ENCODE measurements at regions not wholly inside any gene's neighbourhood (a gene's known extent, or its start where the extent isn't known, plus 50 kb on each side); places are given as distances from the start of the nearest gene placed in this dataset.

DNA sequence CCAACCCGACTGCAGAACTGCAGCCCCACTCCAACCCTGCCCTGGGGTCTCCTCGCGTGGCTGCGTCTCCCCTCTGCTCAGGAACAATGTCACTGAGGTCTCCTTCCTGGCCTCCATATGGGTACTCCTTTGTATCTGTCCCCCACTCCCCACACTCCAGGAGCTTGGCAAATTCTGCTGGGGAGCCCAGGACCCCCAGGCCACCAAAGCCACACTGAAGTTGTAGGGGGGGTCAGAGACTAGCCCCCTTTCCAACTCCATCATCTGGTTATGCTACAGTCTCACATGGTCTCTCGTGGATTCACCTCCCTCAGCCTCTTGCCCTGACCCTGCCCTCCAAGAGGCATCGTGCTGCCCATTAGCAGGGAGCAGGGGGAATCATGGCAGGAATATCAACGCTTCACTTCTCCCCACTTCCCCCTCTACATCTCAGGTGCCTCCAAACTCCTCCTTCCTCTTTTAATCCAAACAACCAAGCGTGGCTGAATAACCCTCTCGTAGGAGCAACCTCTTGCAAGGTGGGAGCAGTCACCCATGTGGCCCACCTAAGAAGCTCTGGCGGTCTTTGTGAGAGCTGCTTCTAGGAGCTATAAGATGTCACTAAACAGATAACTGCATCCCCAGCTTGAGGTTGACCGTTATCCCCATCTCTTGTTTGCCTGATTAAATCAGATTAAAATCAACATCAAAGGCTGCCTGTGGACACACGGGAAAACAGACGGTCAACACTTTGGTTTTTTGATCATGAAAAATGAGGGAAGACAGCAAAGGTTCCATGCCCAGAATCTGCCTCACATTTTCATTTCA is 86.4 kb downstream of the MIS18A start:
- TF ChIP-seq, protein P1, sequence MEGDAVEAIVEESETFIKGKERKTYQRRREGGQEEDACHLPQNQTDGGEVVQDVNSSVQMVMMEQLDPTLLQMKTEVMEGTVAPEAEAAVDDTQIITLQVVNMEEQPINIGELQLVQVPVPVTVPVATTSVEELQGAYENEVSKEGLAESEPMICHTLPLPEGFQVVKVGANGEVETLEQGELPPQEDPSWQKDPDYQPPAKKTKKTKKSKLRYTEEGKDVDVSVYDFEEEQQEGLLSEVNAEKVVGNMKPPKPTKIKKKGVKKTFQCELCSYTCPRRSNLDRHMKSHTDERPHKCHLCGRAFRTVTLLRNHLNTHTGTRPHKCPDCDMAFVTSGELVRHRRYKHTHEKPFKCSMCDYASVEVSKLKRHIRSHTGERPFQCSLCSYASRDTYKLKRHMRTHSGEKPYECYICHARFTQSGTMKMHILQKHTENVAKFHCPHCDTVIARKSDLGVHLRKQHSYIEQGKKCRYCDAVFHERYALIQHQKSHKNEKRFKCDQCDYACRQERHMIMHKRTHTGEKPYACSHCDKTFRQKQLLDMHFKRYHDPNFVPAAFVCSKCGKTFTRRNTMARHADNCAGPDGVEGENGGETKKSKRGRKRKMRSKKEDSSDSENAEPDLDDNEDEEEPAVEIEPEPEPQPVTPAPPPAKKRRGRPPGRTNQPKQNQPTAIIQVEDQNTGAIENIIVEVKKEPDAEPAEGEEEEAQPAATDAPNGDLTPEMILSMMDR (IDR thresholded peaks at IDR 0.05; ENCODE audit: insufficient read depth, low read depth, low read length, missing control alignments): no peak
- DNase-seq (ENCODE audit: low read depth): no peak
- no peak overlapping the region for H3K4me3 ChIP-seq (ENCODE audit: low read length)

DNA sequence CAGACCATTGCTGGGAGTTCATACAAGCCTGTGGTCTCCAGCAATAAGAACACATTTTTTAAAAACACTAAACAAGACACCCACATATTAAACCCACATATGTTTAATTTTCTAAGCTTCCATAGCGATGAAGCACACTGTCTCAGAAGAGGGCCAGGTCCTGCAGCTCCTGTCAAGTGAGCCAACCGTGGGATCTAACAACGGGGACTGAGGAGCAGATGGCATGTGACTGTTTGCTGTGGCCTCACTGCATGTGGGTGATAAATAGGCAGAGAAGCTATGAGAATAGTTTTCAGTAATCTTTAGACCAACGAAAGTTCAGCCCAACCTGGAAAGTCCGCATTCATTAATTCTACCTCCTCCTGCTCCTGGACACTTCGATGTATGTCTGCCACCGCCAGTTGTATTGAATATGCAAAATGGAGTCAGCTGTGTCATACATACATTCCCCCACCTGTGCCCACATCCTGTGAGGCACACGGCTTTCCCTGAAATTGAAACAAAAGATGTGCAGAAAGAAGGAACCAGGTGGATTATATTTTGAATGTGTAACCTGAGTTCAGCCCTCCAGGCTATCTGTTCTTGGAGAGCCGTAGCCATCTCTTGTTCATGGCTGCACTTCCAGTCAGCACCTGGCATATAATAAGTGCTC is 88.2 kb downstream of the MIS18A start:
- TF ChIP-seq, protein P1 (IDR thresholded peaks at IDR 0.05; ENCODE audit: insufficient read depth, low read depth, low read length, missing control alignments): no peak
- H3K4me3 ChIP-seq (ENCODE audit: low read length): no peak overlapping the region
- no peak for DNase-seq (ENCODE audit: low read depth)

DNA sequence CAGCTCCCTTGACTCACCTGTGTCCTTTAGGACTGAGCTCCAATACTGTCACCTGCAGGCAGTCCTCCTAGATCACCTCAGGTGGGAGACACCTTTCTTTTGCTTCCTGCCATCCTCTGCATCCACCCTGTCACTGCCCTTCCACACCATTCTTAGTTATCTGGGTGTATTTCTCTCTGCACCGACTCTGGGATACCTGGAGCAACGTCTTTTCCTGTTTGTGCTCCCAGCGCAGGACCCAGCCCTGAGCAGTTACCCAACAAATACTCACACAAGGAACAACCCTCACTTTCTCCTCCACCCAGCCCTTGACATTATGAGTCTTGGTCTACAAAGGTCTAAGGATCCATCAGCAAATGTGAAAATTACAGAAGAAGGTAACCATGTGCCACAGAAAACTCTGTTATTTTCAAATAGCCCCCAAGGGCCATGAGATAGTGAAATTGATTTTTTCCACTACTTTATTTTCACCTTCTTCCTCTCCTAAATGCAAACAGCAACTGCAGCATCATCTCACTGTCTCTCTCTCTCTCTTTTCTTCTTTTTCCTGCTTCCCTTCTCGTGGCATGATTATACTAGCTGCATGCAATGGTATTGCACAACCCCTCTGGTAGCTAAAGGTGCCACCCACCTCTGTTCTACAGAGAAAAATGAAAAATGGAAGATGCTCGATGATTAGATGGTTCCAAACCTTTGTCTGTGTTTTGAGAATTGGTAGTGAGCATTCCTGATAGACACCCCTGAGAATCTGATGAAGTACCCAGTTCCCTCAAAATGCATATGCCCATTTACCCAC is 89.0 kb downstream of the MIS18A start:
- TF ChIP-seq, protein P1 (IDR thresholded peaks at IDR 0.05; ENCODE audit: insufficient read depth, low read depth, low read length, missing control alignments): no peak
- no peak overlapping the region for H3K4me3 ChIP-seq (ENCODE audit: low read length)
- DNase-seq (ENCODE audit: low read depth): no peak

DNA sequence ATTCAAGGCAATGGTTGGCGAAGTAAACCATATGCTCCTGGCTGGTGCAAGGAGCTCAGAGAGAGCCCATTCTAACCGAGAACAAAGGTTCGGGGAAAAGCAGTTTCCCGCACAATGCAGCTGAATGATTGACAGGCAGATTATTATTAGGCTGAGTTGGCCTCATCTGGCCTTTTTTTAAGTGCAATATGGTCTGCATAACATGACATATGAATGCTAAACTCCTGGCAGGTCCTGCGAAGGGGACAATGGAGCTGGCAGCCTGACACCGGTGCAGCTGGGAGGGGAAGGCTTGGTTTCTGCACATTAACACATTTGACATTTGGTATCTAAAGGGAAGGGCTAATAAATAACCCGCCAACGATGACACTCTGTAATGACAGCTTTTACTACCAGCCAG is 92.0 kb downstream of the MIS18A start:
- TF ChIP-seq, protein P1 (IDR thresholded peaks at IDR 0.05; ENCODE audit: insufficient read depth, low read depth, low read length, missing control alignments): no peak
- DNase-seq (ENCODE audit: low read depth): no peak
- no peak overlapping the region for H3K4me3 ChIP-seq (ENCODE audit: low read length)

DNA sequence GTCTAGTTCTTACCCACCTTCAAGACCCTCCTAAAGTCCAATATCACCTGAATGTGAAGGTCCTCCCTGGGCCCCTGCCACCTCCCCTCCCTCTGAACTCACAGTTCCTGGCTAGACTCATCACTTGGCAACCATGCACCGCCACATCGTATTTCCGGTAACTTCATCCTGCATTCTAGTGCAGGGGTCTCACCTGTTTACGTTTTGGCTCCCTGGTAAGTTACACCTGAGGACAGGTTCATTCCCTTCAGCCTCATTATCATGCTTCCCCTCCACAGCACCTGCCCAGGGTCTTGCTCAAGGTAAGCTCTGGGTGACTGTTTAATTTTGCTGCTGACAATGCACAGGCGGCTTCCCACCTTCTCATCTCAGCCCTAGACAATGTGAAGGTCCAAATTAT is 93.1 kb downstream of the MIS18A start:
- no peak overlapping the region for H3K4me3 ChIP-seq (ENCODE audit: low read length)
- no peak for DNase-seq (ENCODE audit: low read depth)
- TF ChIP-seq, protein P1 (IDR thresholded peaks at IDR 0.05; ENCODE audit: insufficient read depth, low read depth, low read length, missing control alignments): no peak

DNA sequence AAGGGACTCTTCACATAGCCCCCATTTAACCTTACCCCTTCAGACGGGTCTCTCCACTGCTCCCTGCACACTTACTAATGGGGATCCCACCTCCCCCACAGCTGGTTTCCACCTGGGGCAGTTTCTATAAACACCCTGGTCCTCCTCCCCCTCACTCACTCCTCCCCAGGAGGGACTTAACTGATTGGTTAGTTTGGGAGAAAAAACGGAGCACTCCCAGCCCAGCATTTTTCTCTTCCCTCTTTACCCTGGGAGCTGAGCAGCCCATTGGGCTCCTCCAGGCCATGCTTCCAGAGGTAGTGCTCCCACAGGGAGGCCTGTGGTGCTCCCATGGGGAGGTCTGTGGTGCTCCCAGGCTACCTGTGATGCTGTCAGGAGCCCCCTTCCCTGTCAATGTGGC is 93.7 kb downstream of the MIS18A start:
- DNase-seq (ENCODE audit: low read depth): no peak
- no peak overlapping the region for H3K4me3 ChIP-seq (ENCODE audit: low read length)
- TF ChIP-seq, protein P1 (IDR thresholded peaks at IDR 0.05; ENCODE audit: insufficient read depth, low read depth, low read length, missing control alignments): no peak

All from epithelial cell of esophagus (primary cell).